H1 (cell line): ENCODE measurements at regions not wholly inside any gene's neighbourhood (a gene's known extent, or its start where the extent isn't known, plus 50 kb on each side); places are given as distances from the start of the nearest gene placed in this dataset.
A peak's percentile ranks its signal among the peaks of the same experiment; 100 is the strongest.

ENCODE experiments used
- CTCF ChIA-PET: fragments of 300-600 bp; sonication (Branson Sonifier 250); formaldehyde crosslinking; loops from one replicate; lab custom pipeline; 2021; ENCODE audit not compliant: partially characterized antibody; lab: Charles Lee
- POLR2A ChIA-PET: fragments of 300-600 bp; sonication (Branson Sonifier 250); formaldehyde crosslinking; loops from one replicate; lab custom pipeline; 2021; ENCODE audit warnings: inconsistent platforms; ENCODE audit not compliant: partially characterized antibody; lab: Charles Lee
- DNase-seq, 2 experiments: peaks; one replicate each; pipeline versions ENCODE4 v3.0.0 to v3.0.0-alpha.2; 2010 to 2022; ENCODE audit warnings: low spot score in 2 of 2, low read depth in 1 of 2, mixed read lengths in 1 of 2
- FAIRE-seq: peaks from 2 replicates; lab custom pipeline; 2011; peaks lifted over from hg19 to GRCh38; lab: Jason Lieb, UNC
- H2AFZ ChIP-seq: 2 replicates; pipeline ENCODE4 v1.8.1; 2012; ENCODE audit warnings: low read length, inconsistent platforms
- H2AK5ac ChIP-seq: 2 replicates; pipeline ENCODE4 v1.6.1; 2013; ENCODE audit warnings: low read depth, low read length
- H2BK120ac ChIP-seq: replicated peaks from 2 replicates; pipeline ENCODE3; 2013; ENCODE audit warnings: low read depth, low read length, inconsistent platforms
- H2BK12ac ChIP-seq: 2 replicates; pipeline ENCODE4 v1.6.1; 2013; ENCODE audit warnings: low read depth, low read length
- H2BK15ac ChIP-seq: 2 replicates; pipeline ENCODE4 v1.6.1; 2013; ENCODE audit warnings: low read length
- H2BK20ac ChIP-seq: 2 replicates; pipeline ENCODE4 v1.6.1; 2013; ENCODE audit warnings: low read length
- H2BK5ac ChIP-seq: 2 replicates; pipeline ENCODE4 v1.6.1; 2013; ENCODE audit warnings: low read depth, low read length
- H3K14ac ChIP-seq: 2 replicates; pipeline ENCODE4 v1.6.1; 2013; ENCODE audit warnings: inconsistent platforms; ENCODE audit not compliant: insufficient read length
- H3K18ac ChIP-seq: 2 replicates; pipeline ENCODE4 v1.6.1; 2013; ENCODE audit warnings: low read length; ENCODE audit errors: extremely low read depth
- H3K23ac ChIP-seq: 2 replicates; pipeline ENCODE4 v1.6.1; 2013; ENCODE audit warnings: inconsistent platforms; ENCODE audit not compliant: insufficient read length
- H3K23me2 ChIP-seq: 2 replicates; pipeline ENCODE4 v1.6.1; 2013; ENCODE audit warnings: low read depth, low read length
- H3K27ac ChIP-seq: 2 replicates; pipeline ENCODE4 v1.6.1; 2011; ENCODE audit warnings: low read depth, low read length, inconsistent platforms
- H3K27me3 ChIP-seq, 4 experiments: replicated peaks in 1 of 4; 1 replicate in 1 of 4; 2 replicates in 3 of 4; pipeline versions ENCODE4 v1.6.1 to v1.8.1; 2011 to 2013; ENCODE audit warnings: low read length in 3 of 4, mild to moderate bottlenecking in 3 of 4, inconsistent platforms in 2 of 4, mixed read lengths in 2 of 4, moderate library complexity in 1 of 4; ENCODE audit not compliant: control insufficient read depth in 3 of 4, insufficient read depth in 3 of 4; ENCODE audit errors: extremely low read depth in 1 of 4
- H3K36me3 ChIP-seq, 4 experiments: 2 replicates each; pipeline versions ENCODE4 v1.6.1 to v1.8.1; 2011 to 2013; ENCODE audit warnings: mild to moderate bottlenecking in 4 of 4, low read length in 3 of 4, moderate library complexity in 2 of 4, control low read depth in 1 of 4, inconsistent platforms in 1 of 4; ENCODE audit not compliant: insufficient read depth in 4 of 4, control insufficient read depth in 2 of 4
- H3K4ac ChIP-seq: replicated peaks from 2 replicates; pipeline ENCODE3; 2013; ENCODE audit warnings: low read length, low read depth, mixed read lengths, inconsistent platforms; ENCODE audit not compliant: insufficient read length
- H3K4me1 ChIP-seq, 4 experiments: replicated peaks in 1 of 4; 1 replicate in 1 of 4; 2 replicates in 3 of 4; pipeline versions ENCODE4 v1.6.1 to v1.8.1; 2011 to 2013; ENCODE audit warnings: low read length in 3 of 4, inconsistent platforms in 2 of 4, mixed read lengths in 1 of 4; ENCODE audit not compliant: insufficient read depth in 4 of 4, control insufficient read depth in 3 of 4
- H3K4me2 ChIP-seq, 2 experiments: 2 replicates each; pipeline versions ENCODE4 v1.6.1 to v1.8.1; 2011 to 2013; ENCODE audit warnings: low read depth in 2 of 2, low read length in 2 of 2, control low read depth in 1 of 2, inconsistent platforms in 1 of 2, mild to moderate bottlenecking in 1 of 2; ENCODE audit not compliant: insufficient read depth in 1 of 2
- H3K4me3 ChIP-seq, 4 experiments: fragments of 200-600, 300-600 bp in 1 of 4; sonication (generic), shearing (Covaris generic), sonication (Bioruptor Twin) in 1 of 4; 2 replicates each; pipeline versions ENCODE4 v1.5.1 to v1.8.1; 2011 to 2016; ENCODE audit warnings: low read length in 4 of 4, low read depth in 3 of 4, control low read depth in 2 of 4, inconsistent platforms in 2 of 4, mild to moderate bottlenecking in 2 of 4, mixed read lengths in 1 of 4, moderate library complexity in 1 of 4; ENCODE audit not compliant: insufficient read depth in 2 of 4; ENCODE audit errors: extremely low read depth in 1 of 4
- H3K56ac ChIP-seq: replicated peaks from 2 replicates; pipeline ENCODE3; 2013; ENCODE audit warnings: low read depth, mild to moderate bottlenecking, mixed read lengths, low read length, inconsistent platforms; ENCODE audit not compliant: insufficient read length
- H3K79me1 ChIP-seq: 2 replicates; pipeline ENCODE4 v1.6.1; 2013; ENCODE audit warnings: low read depth, low read length, control low read depth
- H3K79me2 ChIP-seq, 2 experiments: 2 replicates each; pipeline versions ENCODE4 v1.6.1 to v1.8.1; 2012 to 2013; ENCODE audit warnings: low read length in 2 of 2, mild to moderate bottlenecking in 2 of 2, inconsistent platforms in 1 of 2; ENCODE audit not compliant: insufficient read depth in 2 of 2, control insufficient read depth in 1 of 2
- H3K9ac ChIP-seq, 4 experiments: replicated peaks in 1 of 4; 1 replicate in 1 of 4; 2 replicates in 3 of 4; pipeline versions ENCODE4 v1.6.1 to v1.8.1; 2011 to 2013; ENCODE audit warnings: low read depth in 3 of 4, low read length in 3 of 4, control low read depth in 2 of 4, mild to moderate bottlenecking in 2 of 4, moderate library complexity in 2 of 4, inconsistent platforms in 1 of 4; ENCODE audit errors: extremely low read depth in 1 of 4
- H3K9me3 ChIP-seq, 2 experiments: 2 replicates each; pipeline versions ENCODE4 v1.6.1 to v1.8.1; 2012 to 2013; ENCODE audit warnings: mild to moderate bottlenecking in 2 of 2, moderate library complexity in 2 of 2, control low read depth in 1 of 2, inconsistent platforms in 1 of 2, low read depth in 1 of 2, low read length in 1 of 2, mixed read lengths in 1 of 2; ENCODE audit not compliant: insufficient read depth in 2 of 2
- H4K20me1 ChIP-seq, 2 experiments: replicated peaks in 1 of 2; 2 replicates each; pipeline versions ENCODE3 to v1.8.1; 2011 to 2013; ENCODE audit warnings: inconsistent platforms in 2 of 2, low read length in 2 of 2, mild to moderate bottlenecking in 1 of 2; ENCODE audit not compliant: insufficient read depth in 2 of 2, control insufficient read depth in 1 of 2
- H4K5ac ChIP-seq: 2 replicates; pipeline ENCODE4 v1.6.1; 2013; ENCODE audit warnings: low read length, low read depth, mixed read lengths, inconsistent platforms; ENCODE audit not compliant: insufficient read length
- H4K8ac ChIP-seq: 2 replicates; pipeline ENCODE4 v1.8.0; 2013; ENCODE audit warnings: mild to moderate bottlenecking, moderate library complexity, low read length, inconsistent platforms; ENCODE audit not compliant: insufficient read depth; ENCODE audit errors: extremely low read depth
- H4K91ac ChIP-seq: replicated peaks from 2 replicates; pipeline ENCODE3; 2013; ENCODE audit warnings: low read length, mixed read lengths, inconsistent platforms; ENCODE audit not compliant: insufficient read length
- RAD21 ChIP-seq, 2 experiments: IDR thresholded peaks in 1 of 2; conservative IDR thresholded peaks in 1 of 2; 2 replicates each; pipeline ENCODE4 v1.6.1; 2011; ENCODE audit warnings: low read depth in 2 of 2, low read length in 2 of 2, improper control_type of control experiment in 1 of 2, inconsistent platforms in 1 of 2, mild to moderate bottlenecking in 1 of 2, moderate library complexity in 1 of 2
- SAP30 ChIP-seq: fragments of 300-600 bp; sonication (generic); IDR thresholded peaks from 2 replicates; pipeline ENCODE4 v1.7.1; 2012; ENCODE audit warnings: low read length, moderate library complexity, mild to moderate bottlenecking, inconsistent platforms; ENCODE audit not compliant: insufficient read depth, insufficient replicate concordance
- WGBS, 2 experiments: shearing (Covaris generic) in 1 of 2; methylation state at CpG; one replicate each; pipeline versions ENCODE4 v1.1.6 to v1.1.7; 2013 to 2015; ENCODE audit warnings: low lambda C conversion rate in 2 of 2, mixed read lengths in 2 of 2, inconsistent platforms in 1 of 2, low coverage in 1 of 2, missing lambda C conversion rate in 1 of 2; ENCODE audit not compliant: insufficient replicate concordance in 2 of 2, insufficient coverage in 1 of 2, insufficient read length in 1 of 2; ENCODE audit errors: extremely low coverage in 1 of 2, missing lambda C conversion rate in 1 of 2; 5-methylcytosine and 5-hydroxymethylcytosine counted together
- TF ChIP-seq, protein P1 (sequence below), 3 experiments: IDR thresholded peaks; 1 replicate in 2 of 3; 2 replicates in 1 of 3; pipeline versions ENCODE4 v1.5.1 to v1.6.1; 2011; ENCODE audit warnings: low read length in 3 of 3, mild to moderate bottlenecking in 3 of 3, inconsistent platforms in 2 of 3, low read depth in 1 of 3, moderate library complexity in 1 of 3; ENCODE audit not compliant: insufficient read depth in 1 of 3; ENCODE audit errors: control extremely low read depth in 1 of 3

DNA sequence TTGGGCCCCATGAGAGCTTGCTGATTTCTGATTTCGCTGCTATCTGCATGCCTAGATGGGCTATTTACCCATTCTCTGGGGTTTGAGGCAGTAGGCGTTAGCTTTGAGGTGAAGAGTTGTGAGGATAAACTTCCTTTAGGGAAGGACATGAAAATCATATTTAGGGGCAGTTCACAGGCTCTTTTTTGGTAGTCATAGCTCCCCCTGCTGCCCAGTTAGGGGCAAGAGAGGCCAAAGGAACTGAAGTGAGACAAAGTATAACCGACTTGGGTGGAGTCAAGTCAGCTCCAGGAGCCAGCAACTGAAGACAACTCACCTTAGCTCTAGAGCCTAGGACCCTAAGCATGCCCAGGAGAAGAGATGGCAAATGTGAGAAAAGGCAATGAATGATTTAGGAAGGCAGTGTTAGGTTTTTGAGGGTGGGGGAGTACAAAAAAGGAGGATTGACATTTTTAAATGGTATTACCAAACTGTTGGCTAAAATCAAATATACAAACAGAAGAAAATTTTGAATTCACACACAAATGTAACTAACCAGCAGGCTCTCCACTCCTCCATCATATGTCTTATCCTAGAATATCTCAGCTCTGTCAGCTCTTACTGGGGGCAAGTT lies 625.2 kb downstream of the LMO4 start:
- no peaks in the 10 kb centered on the region; a peak in 1 of 8 replicates for H3K36me3 ChIP-seq
- TF ChIP-seq, protein P1, sequence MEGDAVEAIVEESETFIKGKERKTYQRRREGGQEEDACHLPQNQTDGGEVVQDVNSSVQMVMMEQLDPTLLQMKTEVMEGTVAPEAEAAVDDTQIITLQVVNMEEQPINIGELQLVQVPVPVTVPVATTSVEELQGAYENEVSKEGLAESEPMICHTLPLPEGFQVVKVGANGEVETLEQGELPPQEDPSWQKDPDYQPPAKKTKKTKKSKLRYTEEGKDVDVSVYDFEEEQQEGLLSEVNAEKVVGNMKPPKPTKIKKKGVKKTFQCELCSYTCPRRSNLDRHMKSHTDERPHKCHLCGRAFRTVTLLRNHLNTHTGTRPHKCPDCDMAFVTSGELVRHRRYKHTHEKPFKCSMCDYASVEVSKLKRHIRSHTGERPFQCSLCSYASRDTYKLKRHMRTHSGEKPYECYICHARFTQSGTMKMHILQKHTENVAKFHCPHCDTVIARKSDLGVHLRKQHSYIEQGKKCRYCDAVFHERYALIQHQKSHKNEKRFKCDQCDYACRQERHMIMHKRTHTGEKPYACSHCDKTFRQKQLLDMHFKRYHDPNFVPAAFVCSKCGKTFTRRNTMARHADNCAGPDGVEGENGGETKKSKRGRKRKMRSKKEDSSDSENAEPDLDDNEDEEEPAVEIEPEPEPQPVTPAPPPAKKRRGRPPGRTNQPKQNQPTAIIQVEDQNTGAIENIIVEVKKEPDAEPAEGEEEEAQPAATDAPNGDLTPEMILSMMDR (IDR thresholded peaks at IDR 0.05; ENCODE audit: control extremely low read depth in 1 of 3, insufficient read depth in 1 of 3, low read depth in 1 of 3, low read length in 3 of 3) = peak; percentile 43 to 75 (median 71)
- peak; percentile 79 to 82 for TF ChIP-seq RAD21 (IDR thresholded peaks at IDR 0.05 in 1 of 2, conservative IDR thresholded peaks at IDR 0.05 in 1 of 2; ENCODE audit: low read depth in 2 of 2, low read length in 2 of 2)
- TF ChIP-seq SAP30 = no peak
- no peak overlapping the region for H2AK5ac ChIP-seq
- H3K23ac ChIP-seq = no peak overlapping the region
- no peaks in the 10 kb centered on the region for H3K27me3 ChIP-seq
- ChIA-PET CTCF (interaction anchor here (0.5 to 3.2 kb wide), 51 partner anchors 9 to 665 kb away, joined by 3 to 25 read pairs (median 3); no protein-coding TSS in a partner anchor), POLR2A (no interaction called here)
- FAIRE-seq (peak; percentile 91), DNase-seq (peak in 1 of 2 experiments; percentile 66)
- H4K5ac ChIP-seq = no peak overlapping the region
- H4K91ac ChIP-seq = no peak overlapping the region
- no peak overlapping the region for H2BK120ac ChIP-seq
- no peak overlapping the region; the same call in 1 of the 2 replicates for H2BK5ac ChIP-seq
- H3K79me1 ChIP-seq = no peaks in the 10 kb centered on the region
- H3K4ac ChIP-seq = no peak overlapping the region
- H4K20me1 ChIP-seq = no peaks in the 10 kb centered on the region
- no peak overlapping the region for H4K8ac ChIP-seq
- H3K9ac ChIP-seq = no peak overlapping the region
- H3K9me3 ChIP-seq = no peaks in the 10 kb centered on the region
- H2BK15ac ChIP-seq = no peak overlapping the region
- H3K23me2 ChIP-seq = no peaks in the 10 kb centered on the region
- no peak overlapping the region for H3K4me2 ChIP-seq
- no peak overlapping the region for H3K56ac ChIP-seq
- no peak overlapping the region; the same call in 1 of the 2 replicates for H2BK12ac ChIP-seq
- no peak overlapping the region for H3K27ac ChIP-seq
- no peak overlapping the region for H2BK20ac ChIP-seq
- no peaks in the 10 kb centered on the region for H3K79me2 ChIP-seq
- H3K4me3 ChIP-seq = no peak overlapping the region
- H3K4me1 ChIP-seq = peaks cover 0 to 4% (median 2%) of the 10 kb centered on the region in 4 experiments; a peak in 4 of 7 replicates
- peak overlapping the region; percentile 81 for H2AFZ ChIP-seq
- WGBS, 2 experiments = 27% methylated on average over 3 of the region's 3 CpGs; no CpG with 5 or more reads in 1 of the 2 experiments
- H3K14ac ChIP-seq = no peak overlapping the region
- no peak overlapping the region for H3K18ac ChIP-seq
